ENCODE measurements at regions not wholly inside any gene's neighbourhood (a gene's known extent, or its start where the extent isn't known, plus 50 kb on each side); places are given as distances from the start of the nearest gene placed in this dataset.
A peak's percentile ranks its signal among the peaks of the same experiment; 100 is the strongest.
"Not testable (repeated sequence)": the region's sequence is repeated elsewhere in the genome, so short reads cannot be mapped to it uniquely, and the experiment has no call there.

DNA sequence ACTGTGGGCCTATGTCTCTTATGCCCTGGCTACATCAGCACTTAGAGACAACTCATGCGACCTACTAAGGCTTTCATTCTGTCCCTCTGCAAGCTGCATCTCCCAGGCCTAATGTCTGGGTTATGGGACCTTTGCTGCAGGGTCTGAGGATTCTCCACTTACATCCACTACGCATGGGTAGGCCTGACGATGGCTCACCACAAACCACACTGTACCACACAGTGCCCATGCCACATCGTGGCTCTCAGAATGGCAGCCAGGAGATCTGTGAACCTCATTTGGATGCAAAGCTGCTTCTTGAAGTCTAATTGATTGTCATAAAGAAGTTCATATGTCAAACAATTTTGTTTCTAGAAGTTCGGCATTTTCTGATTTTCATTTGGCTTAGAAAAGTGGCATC is 84.6 kb upstream of the BEND4 start:
- Mint-ChIP-seq H3K36me3 (ENCODE audit: insufficient read depth) (no peaks in the 10 kb centered on the region), H3K9me3 (ENCODE audit: low read depth) (no peaks in the 10 kb centered on the region), H3K4me1 (ENCODE audit: low read depth) (no peaks in the 10 kb centered on the region), H3K27me3 (peaks cover 13% of the 10 kb centered on the region), H3K4me3 (ENCODE audit: low read depth) (no peak overlapping the region), H3K27ac (no peak overlapping the region)
- TF ChIP-seq, protein P1, sequence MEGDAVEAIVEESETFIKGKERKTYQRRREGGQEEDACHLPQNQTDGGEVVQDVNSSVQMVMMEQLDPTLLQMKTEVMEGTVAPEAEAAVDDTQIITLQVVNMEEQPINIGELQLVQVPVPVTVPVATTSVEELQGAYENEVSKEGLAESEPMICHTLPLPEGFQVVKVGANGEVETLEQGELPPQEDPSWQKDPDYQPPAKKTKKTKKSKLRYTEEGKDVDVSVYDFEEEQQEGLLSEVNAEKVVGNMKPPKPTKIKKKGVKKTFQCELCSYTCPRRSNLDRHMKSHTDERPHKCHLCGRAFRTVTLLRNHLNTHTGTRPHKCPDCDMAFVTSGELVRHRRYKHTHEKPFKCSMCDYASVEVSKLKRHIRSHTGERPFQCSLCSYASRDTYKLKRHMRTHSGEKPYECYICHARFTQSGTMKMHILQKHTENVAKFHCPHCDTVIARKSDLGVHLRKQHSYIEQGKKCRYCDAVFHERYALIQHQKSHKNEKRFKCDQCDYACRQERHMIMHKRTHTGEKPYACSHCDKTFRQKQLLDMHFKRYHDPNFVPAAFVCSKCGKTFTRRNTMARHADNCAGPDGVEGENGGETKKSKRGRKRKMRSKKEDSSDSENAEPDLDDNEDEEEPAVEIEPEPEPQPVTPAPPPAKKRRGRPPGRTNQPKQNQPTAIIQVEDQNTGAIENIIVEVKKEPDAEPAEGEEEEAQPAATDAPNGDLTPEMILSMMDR (IDR thresholded peaks at IDR 0.05; ENCODE audit: unreplicated experiment), result no peak
- DNase-seq (ENCODE audit: low spot score, unreplicated experiment), result no peak

DNA sequence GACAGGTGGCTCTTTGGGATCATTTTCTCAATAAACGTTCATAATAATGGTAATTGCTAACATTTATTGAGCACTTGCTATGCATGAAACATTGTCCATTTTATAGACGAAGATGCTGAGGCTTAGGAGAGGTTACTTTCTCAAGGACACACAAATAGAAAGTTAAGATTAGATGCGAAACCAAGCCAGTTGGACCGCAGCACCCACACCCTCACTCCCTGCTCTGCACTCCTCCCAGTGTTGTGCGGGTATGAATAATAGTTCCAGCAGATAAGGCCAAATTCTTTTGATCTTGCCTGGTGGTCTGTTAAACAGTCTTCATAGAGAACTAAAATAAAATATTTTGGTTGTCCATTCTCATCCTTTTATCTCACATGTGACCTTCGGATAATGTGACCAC is 85.0 kb upstream of the BEND4 start:
- no peak overlapping the region for H3K27ac Mint-ChIP-seq
- H3K27me3 Mint-ChIP-seq, result peaks cover 13% of the 10 kb centered on the region
- TF ChIP-seq, protein P1 (IDR thresholded peaks at IDR 0.05; ENCODE audit: unreplicated experiment), result no peak
- H3K4me3 Mint-ChIP-seq (ENCODE audit: low read depth), result no peak overlapping the region
- H3K9me3 Mint-ChIP-seq (ENCODE audit: low read depth), result no peaks in the 10 kb centered on the region
- no peaks in the 10 kb centered on the region for H3K4me1 Mint-ChIP-seq (ENCODE audit: low read depth)
- no peak for DNase-seq (ENCODE audit: low spot score, unreplicated experiment)
- H3K36me3 Mint-ChIP-seq (ENCODE audit: insufficient read depth), result no peaks in the 10 kb centered on the region

DNA sequence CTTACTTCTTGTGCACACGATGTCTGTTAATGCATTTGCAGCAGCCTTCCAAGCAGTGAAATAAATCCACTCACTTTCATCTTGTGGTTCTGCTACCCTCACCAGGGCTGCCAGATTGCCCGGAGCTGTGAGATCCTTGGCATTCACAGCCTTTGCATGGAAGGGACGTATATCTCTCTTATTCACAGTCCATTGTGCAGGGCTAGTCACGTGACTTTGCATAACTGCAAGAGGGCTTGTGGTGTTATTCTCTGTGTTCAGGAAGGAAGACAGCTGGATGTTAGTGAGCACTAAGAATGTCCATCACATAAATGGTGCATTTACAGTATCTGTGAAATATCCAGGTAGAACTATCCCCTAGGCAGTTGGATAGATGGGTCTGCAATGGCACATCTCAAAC is 96.5 kb upstream of the BEND4 start:
- DNase-seq (ENCODE audit: low spot score, unreplicated experiment), result no peak
- H3K36me3 Mint-ChIP-seq (ENCODE audit: insufficient read depth), result no peaks in the 10 kb centered on the region
- no peak overlapping the region for H3K4me3 Mint-ChIP-seq (ENCODE audit: low read depth)
- peaks cover 3% of the 10 kb centered on the region for H3K9me3 Mint-ChIP-seq (ENCODE audit: low read depth)
- H3K4me1 Mint-ChIP-seq (ENCODE audit: low read depth), result no peaks in the 10 kb centered on the region
- no peak overlapping the region for H3K27ac Mint-ChIP-seq
- peaks cover 10% of the 10 kb centered on the region for H3K27me3 Mint-ChIP-seq
- TF ChIP-seq, protein P1 (IDR thresholded peaks at IDR 0.05; ENCODE audit: unreplicated experiment), result no peak

DNA sequence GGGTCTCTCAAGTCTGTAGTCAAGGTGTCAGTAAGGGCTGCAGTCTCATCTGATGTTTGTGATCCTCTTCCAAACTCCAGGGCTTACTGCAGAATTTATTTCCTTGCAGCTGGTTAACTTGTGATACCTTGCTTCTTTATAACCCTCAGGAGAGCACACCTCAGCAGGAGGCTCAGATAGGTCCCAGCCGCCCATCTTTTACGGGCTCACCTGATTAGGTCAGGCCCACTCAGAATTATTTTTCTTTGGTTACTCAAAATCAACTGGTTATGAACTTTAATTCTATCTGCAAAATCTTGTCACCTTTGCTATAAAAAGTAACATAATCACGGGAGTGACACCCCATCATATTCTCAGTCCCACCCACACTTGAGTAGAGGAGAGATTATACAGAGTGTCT is 99.9 kb upstream of the BEND4 start:
- DNase-seq (ENCODE audit: low spot score, unreplicated experiment), result no peak
- no peaks in the 10 kb centered on the region for H3K9me3 Mint-ChIP-seq (ENCODE audit: low read depth)
- H3K4me3 Mint-ChIP-seq (ENCODE audit: low read depth), result no peak overlapping the region
- no peaks in the 10 kb centered on the region for H3K36me3 Mint-ChIP-seq (ENCODE audit: insufficient read depth)
- peaks cover 10% of the 10 kb centered on the region for H3K27me3 Mint-ChIP-seq
- H3K4me1 Mint-ChIP-seq (ENCODE audit: low read depth), result no peaks in the 10 kb centered on the region
- TF ChIP-seq, protein P1 (IDR thresholded peaks at IDR 0.05; ENCODE audit: unreplicated experiment), result no peak
- no peak overlapping the region for H3K27ac Mint-ChIP-seq

DNA sequence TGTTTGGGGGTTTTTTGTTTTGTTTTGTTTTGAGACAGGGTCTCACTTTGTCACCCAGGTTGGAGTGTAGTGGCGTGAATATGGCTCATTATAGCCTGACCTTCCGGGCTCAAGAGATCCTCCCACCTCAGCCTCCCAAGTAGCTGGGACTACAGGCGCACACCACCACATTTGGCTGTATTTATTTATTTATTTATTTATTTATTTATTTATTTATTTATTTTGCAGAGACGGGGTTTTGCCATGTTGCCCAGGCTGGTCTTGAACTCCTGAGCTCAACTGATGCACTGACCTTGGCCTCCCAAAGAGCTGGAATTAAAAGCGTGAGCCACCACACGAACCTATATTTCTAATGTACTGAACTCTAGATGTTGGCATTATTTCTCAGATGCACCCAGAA is 105.2 kb upstream of the BEND4 start:
- not testable (repeated sequence) for DNase-seq (ENCODE audit: low spot score, unreplicated experiment); H3K9me3 Mint-ChIP-seq (ENCODE audit: low read depth); H3K36me3 Mint-ChIP-seq (ENCODE audit: insufficient read depth); H3K4me3 Mint-ChIP-seq (ENCODE audit: low read depth); H3K4me1 Mint-ChIP-seq (ENCODE audit: low read depth); H3K27ac Mint-ChIP-seq; H3K27me3 Mint-ChIP-seq

DNA sequence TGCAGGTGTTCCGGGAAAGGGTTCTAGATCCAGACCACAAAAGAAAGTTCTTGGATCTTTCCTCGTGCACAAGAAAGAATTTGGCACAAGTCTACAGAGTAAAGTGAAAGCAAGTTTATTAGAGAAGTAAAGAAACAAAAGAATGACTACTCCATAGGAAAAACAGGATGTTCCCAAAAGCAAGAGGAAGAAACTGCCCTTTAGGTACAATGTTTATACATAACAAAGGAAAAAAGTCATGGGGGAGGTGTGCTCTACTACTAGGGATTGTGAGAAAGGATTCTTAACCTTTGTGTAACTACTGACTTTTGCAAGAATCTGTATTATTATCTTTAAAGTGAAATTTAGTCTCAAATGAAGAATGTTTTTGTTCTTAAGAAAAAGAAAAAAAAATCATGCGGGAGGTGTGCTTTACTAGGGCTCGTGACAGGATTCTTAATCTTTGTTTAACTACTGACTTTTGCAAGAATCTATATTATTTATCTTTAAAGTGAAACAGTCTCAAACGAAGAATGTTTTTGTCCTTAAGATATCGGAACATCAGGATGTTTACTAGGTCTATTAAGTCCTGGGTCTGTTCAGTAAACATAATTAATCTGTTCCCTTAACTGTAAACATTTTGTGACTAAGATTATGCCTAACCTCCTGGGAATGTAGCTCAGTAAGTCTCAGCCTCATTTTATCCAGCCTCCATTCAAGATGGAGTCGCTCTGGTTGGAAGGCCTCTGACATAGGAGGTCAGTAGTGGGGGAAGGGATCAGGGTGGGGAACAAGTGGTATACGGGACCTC is 110.4 kb upstream of the BEND4 start:
- H3K9me3 Mint-ChIP-seq (ENCODE audit: low read depth), result peaks cover 3% of the 10 kb centered on the region
- TF ChIP-seq, protein P1 (IDR thresholded peaks at IDR 0.05; ENCODE audit: unreplicated experiment), result no peak
- DNase-seq (ENCODE audit: low spot score, unreplicated experiment), result no peak
- no peaks in the 10 kb centered on the region for H3K27me3 Mint-ChIP-seq
- no peak overlapping the region for H3K4me3 Mint-ChIP-seq (ENCODE audit: low read depth)
- peaks cover 5% of the 10 kb centered on the region for H3K4me1 Mint-ChIP-seq (ENCODE audit: low read depth)
- peak overlapping the region; percentile 5 for H3K27ac Mint-ChIP-seq
- H3K36me3 Mint-ChIP-seq (ENCODE audit: insufficient read depth), result peaks cover 1% of the 10 kb centered on the region

All from progenitor cell of endocrine pancreas (in vitro differentiated cells).